ENCODE measurements at regions not wholly inside any gene's neighbourhood (a gene's known extent, or its start where the extent isn't known, plus 50 kb on each side); places are given as distances from the start of the nearest gene placed in this dataset.

DNA sequence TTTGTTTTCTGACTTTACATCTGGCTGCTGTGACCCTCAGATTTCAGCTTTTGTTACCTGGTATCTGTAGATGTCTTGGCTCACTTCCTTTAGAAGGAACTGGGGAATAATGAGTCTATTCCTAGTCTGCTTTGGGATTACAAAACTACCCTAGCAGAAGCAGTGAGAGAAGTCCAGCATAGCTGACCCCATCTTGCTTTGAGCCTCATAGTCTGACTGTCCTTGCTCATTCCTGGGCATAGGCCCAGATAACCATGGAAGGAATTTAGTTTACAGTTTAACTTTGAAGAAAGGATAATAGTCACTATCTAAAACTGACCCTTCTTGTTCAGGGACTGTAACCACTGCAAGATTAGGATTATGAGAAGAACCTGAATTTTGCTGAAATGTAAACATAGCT lies 163.0 kb upstream of the HNMT start:
- no peak overlapping the region for H3K27ac Mint-ChIP-seq (ENCODE audit: unreplicated experiment)
- H3K9me3 Mint-ChIP-seq (ENCODE audit: unreplicated experiment): peaks cover 7% of the 10 kb centered on the region
- H2AFZ ChIP-seq (ENCODE audit: low read depth, low read length): no peak overlapping the region
- H3K4me3 ChIP-seq (ENCODE audit: insufficient read depth, low read depth, low read length): no peak overlapping the region
- TF ChIP-seq, protein P1, sequence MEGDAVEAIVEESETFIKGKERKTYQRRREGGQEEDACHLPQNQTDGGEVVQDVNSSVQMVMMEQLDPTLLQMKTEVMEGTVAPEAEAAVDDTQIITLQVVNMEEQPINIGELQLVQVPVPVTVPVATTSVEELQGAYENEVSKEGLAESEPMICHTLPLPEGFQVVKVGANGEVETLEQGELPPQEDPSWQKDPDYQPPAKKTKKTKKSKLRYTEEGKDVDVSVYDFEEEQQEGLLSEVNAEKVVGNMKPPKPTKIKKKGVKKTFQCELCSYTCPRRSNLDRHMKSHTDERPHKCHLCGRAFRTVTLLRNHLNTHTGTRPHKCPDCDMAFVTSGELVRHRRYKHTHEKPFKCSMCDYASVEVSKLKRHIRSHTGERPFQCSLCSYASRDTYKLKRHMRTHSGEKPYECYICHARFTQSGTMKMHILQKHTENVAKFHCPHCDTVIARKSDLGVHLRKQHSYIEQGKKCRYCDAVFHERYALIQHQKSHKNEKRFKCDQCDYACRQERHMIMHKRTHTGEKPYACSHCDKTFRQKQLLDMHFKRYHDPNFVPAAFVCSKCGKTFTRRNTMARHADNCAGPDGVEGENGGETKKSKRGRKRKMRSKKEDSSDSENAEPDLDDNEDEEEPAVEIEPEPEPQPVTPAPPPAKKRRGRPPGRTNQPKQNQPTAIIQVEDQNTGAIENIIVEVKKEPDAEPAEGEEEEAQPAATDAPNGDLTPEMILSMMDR (IDR thresholded peaks at IDR 0.05; ENCODE audit: insufficient read depth, low read depth, low read length): no peak
- no peak for TF ChIP-seq EZH2 (IDR thresholded peaks at IDR 0.05; ENCODE audit: insufficient read depth, low read length)
- no peak overlapping the region for H3K27ac ChIP-seq (ENCODE audit: low read depth, low read length)
- H3K4me3 Mint-ChIP-seq (ENCODE audit: unreplicated experiment): no peak overlapping the region
- H3K9ac ChIP-seq (ENCODE audit: low read length): no peak overlapping the region
- no peaks in the 10 kb centered on the region for H4K20me1 ChIP-seq (ENCODE audit: insufficient read depth, low read length)
- H3K79me2 ChIP-seq (ENCODE audit: insufficient read depth, low read length): no peaks in the 10 kb centered on the region
- H3K4me2 ChIP-seq (ENCODE audit: low read length): no peak overlapping the region
- no peaks in the 10 kb centered on the region for H3K36me3 ChIP-seq (ENCODE audit: insufficient read depth, low read length)
- DNase-seq (ENCODE audit: low read depth): no peak
- H3K4me1 Mint-ChIP-seq (ENCODE audit: low read depth, unreplicated experiment): no peaks in the 10 kb centered on the region
- H3K9me3 ChIP-seq (ENCODE audit: insufficient read depth, low read depth, low read length): no peaks in the 10 kb centered on the region
- H3K36me3 Mint-ChIP-seq (ENCODE audit: low read depth, unreplicated experiment): no peaks in the 10 kb centered on the region
- no peak for FAIRE-seq
- H3K27me3 Mint-ChIP-seq (ENCODE audit: low read depth, unreplicated experiment): peaks cover 3% of the 10 kb centered on the region
- H3K27me3 ChIP-seq (ENCODE audit: insufficient read depth, low read length): no peaks in the 10 kb centered on the region
- no peaks in the 10 kb centered on the region for H3K4me1 ChIP-seq (ENCODE audit: insufficient read depth, low read length)

DNA sequence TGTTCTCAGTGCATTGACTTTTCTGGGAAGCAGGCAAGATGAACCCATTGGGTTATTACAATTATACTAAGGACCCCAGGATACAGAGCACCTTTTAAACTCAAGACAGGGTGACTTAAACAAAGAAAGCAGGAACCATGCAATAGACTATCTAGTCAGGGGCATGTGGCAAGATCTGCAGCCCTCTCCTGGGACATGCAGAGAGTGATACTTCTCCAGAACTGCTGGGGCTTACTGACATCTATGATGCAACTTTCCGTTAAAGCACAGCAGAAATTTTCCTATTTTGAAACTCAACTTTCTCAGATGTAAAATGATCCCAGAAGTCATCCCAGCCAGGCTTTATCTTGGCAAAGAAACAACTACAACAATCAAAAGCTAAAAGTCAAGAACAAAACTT lies 162.2 kb upstream of the HNMT start:
- Mint-ChIP-seq H3K36me3 (ENCODE audit: low read depth, unreplicated experiment) (no peaks in the 10 kb centered on the region), H3K27me3 (ENCODE audit: low read depth, unreplicated experiment) (peaks cover 3% of the 10 kb centered on the region), H3K27ac (ENCODE audit: unreplicated experiment) (no peak overlapping the region), H3K4me1 (ENCODE audit: low read depth, unreplicated experiment) (no peaks in the 10 kb centered on the region), H3K4me3 (ENCODE audit: unreplicated experiment) (no peak overlapping the region), H3K9me3 (ENCODE audit: unreplicated experiment) (peaks cover 7% of the 10 kb centered on the region)
- H3K9me3 ChIP-seq (ENCODE audit: insufficient read depth, low read depth, low read length): no peaks in the 10 kb centered on the region
- no peaks in the 10 kb centered on the region for H3K36me3 ChIP-seq (ENCODE audit: insufficient read depth, low read length)
- no peak for DNase-seq (ENCODE audit: low read depth)
- no peak overlapping the region for H3K9ac ChIP-seq (ENCODE audit: low read length)
- H3K4me1 ChIP-seq (ENCODE audit: insufficient read depth, low read length): no peaks in the 10 kb centered on the region
- FAIRE-seq: no peak
- no peaks in the 10 kb centered on the region for H4K20me1 ChIP-seq (ENCODE audit: insufficient read depth, low read length)
- H3K4me2 ChIP-seq (ENCODE audit: low read length): no peak overlapping the region
- H3K4me3 ChIP-seq (ENCODE audit: insufficient read depth, low read depth, low read length): no peak overlapping the region
- no peak overlapping the region for H2AFZ ChIP-seq (ENCODE audit: low read depth, low read length)
- TF ChIP-seq, protein P1 (IDR thresholded peaks at IDR 0.05; ENCODE audit: insufficient read depth, low read depth, low read length): no peak
- no peak for TF ChIP-seq EZH2 (IDR thresholded peaks at IDR 0.05; ENCODE audit: insufficient read depth, low read length)
- no peaks in the 10 kb centered on the region for H3K27me3 ChIP-seq (ENCODE audit: insufficient read depth, low read length)
- no peaks in the 10 kb centered on the region for H3K79me2 ChIP-seq (ENCODE audit: insufficient read depth, low read length)
- H3K27ac ChIP-seq (ENCODE audit: low read depth, low read length): no peak overlapping the region

DNA sequence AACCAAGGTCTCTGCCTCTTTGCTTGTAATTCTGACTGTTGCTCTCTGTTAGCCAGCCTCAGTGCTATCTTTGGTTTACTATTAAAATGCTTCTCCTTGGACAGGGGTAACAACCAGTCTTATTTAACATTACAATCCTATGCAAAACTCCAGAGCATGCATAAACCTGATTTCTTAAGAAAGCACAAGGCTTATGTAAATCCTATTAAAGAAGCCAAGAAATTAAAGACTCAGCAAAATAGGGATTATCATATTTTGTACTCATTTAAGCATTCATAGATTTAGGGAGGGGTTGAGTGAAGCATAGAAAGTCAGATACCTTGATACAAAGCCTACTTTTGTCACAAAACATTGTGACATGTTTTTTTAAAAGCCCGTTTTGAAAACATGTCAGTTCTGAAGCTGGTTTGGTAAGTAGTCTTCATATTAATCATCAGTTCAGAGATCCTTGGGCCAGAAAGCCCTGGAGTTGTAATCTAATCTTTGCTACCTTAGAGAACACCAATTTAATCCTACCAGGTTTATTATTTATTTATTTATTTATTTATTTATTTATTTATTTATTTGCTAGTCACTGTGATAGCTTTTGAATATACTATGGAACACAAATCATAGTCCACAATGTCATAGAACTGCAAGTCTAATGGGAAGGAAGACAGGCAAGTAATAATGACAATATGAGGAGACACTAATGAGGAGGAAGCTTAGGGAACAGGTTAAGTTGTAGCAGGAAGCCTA lies 158.0 kb upstream of the HNMT start:
- no peaks in the 10 kb centered on the region for H3K27me3 ChIP-seq (ENCODE audit: insufficient read depth, low read length)
- FAIRE-seq: no peak
- no peaks in the 10 kb centered on the region for H3K9me3 ChIP-seq (ENCODE audit: insufficient read depth, low read depth, low read length)
- no peak overlapping the region for H3K9ac ChIP-seq (ENCODE audit: low read length)
- H3K79me2 ChIP-seq (ENCODE audit: insufficient read depth, low read length): no peaks in the 10 kb centered on the region
- no peak overlapping the region for H2AFZ ChIP-seq (ENCODE audit: low read depth, low read length)
- DNase-seq (ENCODE audit: low read depth): no peak
- H3K4me2 ChIP-seq (ENCODE audit: low read length): no peak overlapping the region
- H3K4me1 Mint-ChIP-seq (ENCODE audit: low read depth, unreplicated experiment): no peaks in the 10 kb centered on the region
- no peak overlapping the region for H3K4me3 ChIP-seq (ENCODE audit: insufficient read depth, low read depth, low read length)
- H3K36me3 ChIP-seq (ENCODE audit: insufficient read depth, low read length): no peaks in the 10 kb centered on the region
- TF ChIP-seq EZH2 (IDR thresholded peaks at IDR 0.05; ENCODE audit: insufficient read depth, low read length): no peak
- TF ChIP-seq, protein P1 (IDR thresholded peaks at IDR 0.05; ENCODE audit: insufficient read depth, low read depth, low read length): no peak
- H3K27ac Mint-ChIP-seq (ENCODE audit: unreplicated experiment): no peak overlapping the region
- no peaks in the 10 kb centered on the region for H3K27me3 Mint-ChIP-seq (ENCODE audit: low read depth, unreplicated experiment)
- peaks cover 5% of the 10 kb centered on the region for H3K9me3 Mint-ChIP-seq (ENCODE audit: unreplicated experiment)
- no peak overlapping the region for H3K27ac ChIP-seq (ENCODE audit: low read depth, low read length)
- H3K36me3 Mint-ChIP-seq (ENCODE audit: low read depth, unreplicated experiment): no peaks in the 10 kb centered on the region
- H3K4me3 Mint-ChIP-seq (ENCODE audit: unreplicated experiment): no peak overlapping the region
- H3K4me1 ChIP-seq (ENCODE audit: insufficient read depth, low read length): no peaks in the 10 kb centered on the region
- no peaks in the 10 kb centered on the region for H4K20me1 ChIP-seq (ENCODE audit: insufficient read depth, low read length)
